ENCODE measurements at regions not wholly inside any gene's neighbourhood (a gene's known extent, or its start where the extent isn't known, plus 50 kb on each side); places are given as distances from the start of the nearest gene placed in this dataset.
"Not testable (repeated sequence)": the region's sequence is repeated elsewhere in the genome, so short reads cannot be mapped to it uniquely, and the experiment has no call there.

DNA sequence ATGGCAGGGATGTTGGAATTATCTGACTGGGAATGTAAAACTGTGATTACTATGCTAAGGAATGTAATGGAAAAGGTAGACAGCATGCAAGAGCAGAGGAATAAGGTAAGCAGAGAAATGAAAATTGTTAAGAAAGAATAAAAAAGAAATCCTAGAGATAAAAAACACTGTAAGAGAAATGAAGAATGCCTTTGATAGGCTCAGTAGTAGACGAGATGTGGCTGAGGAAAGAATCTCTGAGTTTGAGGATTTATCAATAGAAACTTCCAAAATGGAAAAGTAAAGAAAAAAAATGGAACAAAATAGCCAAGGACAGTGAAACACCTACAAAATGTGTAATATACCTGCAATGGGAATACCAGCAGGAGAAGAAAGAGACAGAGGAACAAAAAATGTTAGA lies 468.5 kb upstream of the PIK3R1 start:
- no peak overlapping the region for H3K27ac Mint-ChIP-seq
- no peak overlapping the region for H3K4me3 Mint-ChIP-seq
- TF ChIP-seq, protein P1, sequence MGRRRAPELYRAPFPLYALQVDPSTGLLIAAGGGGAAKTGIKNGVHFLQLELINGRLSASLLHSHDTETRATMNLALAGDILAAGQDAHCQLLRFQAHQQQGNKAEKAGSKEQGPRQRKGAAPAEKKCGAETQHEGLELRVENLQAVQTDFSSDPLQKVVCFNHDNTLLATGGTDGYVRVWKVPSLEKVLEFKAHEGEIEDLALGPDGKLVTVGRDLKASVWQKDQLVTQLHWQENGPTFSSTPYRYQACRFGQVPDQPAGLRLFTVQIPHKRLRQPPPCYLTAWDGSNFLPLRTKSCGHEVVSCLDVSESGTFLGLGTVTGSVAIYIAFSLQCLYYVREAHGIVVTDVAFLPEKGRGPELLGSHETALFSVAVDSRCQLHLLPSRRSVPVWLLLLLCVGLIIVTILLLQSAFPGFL (CRISPR knock-in tag; IDR thresholded peaks at IDR 0.05; ENCODE audit: borderline replicate concordance) = no peak
- TF ChIP-seq FOXK1 (CRISPR knock-in tag; IDR thresholded peaks at IDR 0.05) (no peak), NR3C1 (CRISPR knock-in tag; conservative IDR thresholded peaks at IDR 0.05; ENCODE audit: low read depth) (no peak), GABPB1 (CRISPR knock-in tag; IDR thresholded peaks at IDR 0.05) (no peak), EMX1 (CRISPR knock-in tag; IDR thresholded peaks at IDR 0.05) (no peak), NFATC4 (CRISPR knock-in tag; IDR thresholded peaks at IDR 0.05) (no peak), CREB1 (CRISPR knock-in tag; IDR thresholded peaks at IDR 0.05) (no peak), ZNF232 (CRISPR knock-in tag; IDR thresholded peaks at IDR 0.05) (no peak), SMAD3 (CRISPR knock-in tag; IDR thresholded peaks at IDR 0.05; ENCODE audit: borderline replicate concordance) (no peak), ZNF121 (CRISPR knock-in tag; IDR thresholded peaks at IDR 0.05) (no peak)
- TF ChIP-seq, protein P2, sequence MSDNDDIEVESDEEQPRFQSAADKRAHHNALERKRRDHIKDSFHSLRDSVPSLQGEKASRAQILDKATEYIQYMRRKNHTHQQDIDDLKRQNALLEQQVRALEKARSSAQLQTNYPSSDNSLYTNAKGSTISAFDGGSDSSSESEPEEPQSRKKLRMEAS (CRISPR knock-in tag; IDR thresholded peaks at IDR 0.05) = no peak
- TF ChIP-seq, protein P3, sequence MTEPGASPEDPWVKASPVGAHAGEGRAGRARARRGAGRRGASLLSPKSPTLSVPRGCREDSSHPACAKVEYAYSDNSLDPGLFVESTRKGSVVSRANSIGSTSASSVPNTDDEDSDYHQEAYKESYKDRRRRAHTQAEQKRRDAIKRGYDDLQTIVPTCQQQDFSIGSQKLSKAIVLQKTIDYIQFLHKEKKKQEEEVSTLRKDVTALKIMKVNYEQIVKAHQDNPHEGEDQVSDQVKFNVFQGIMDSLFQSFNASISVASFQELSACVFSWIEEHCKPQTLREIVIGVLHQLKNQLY (CRISPR knock-in tag; IDR thresholded peaks at IDR 0.05) = no peak
- TF ChIP-seq, protein P4, sequence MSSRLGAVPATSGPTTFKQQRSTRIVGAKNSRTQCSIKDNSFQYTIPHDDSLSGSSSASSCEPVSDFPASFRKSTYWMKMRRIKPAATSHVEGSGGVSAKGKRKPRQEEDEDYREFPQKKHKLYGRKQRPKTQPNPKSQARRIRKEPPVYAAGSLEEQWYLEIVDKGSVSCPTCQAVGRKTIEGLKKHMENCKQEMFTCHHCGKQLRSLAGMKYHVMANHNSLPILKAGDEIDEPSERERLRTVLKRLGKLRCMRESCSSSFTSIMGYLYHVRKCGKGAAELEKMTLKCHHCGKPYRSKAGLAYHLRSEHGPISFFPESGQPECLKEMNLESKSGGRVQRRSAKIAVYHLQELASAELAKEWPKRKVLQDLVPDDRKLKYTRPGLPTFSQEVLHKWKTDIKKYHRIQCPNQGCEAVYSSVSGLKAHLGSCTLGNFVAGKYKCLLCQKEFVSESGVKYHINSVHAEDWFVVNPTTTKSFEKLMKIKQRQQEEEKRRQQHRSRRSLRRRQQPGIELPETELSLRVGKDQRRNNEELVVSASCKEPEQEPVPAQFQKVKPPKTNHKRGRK (CRISPR knock-in tag; IDR thresholded peaks at IDR 0.05; ENCODE audit: borderline replicate concordance) = no peak
- TF ChIP-seq, protein P5, sequence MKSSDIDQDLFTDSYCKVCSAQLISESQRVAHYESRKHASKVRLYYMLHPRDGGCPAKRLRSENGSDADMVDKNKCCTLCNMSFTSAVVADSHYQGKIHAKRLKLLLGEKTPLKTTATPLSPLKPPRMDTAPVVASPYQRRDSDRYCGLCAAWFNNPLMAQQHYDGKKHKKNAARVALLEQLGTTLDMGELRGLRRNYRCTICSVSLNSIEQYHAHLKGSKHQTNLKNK (CRISPR knock-in tag; IDR thresholded peaks at IDR 0.05) = no peak
- TF ChIP-seq, protein P6, sequence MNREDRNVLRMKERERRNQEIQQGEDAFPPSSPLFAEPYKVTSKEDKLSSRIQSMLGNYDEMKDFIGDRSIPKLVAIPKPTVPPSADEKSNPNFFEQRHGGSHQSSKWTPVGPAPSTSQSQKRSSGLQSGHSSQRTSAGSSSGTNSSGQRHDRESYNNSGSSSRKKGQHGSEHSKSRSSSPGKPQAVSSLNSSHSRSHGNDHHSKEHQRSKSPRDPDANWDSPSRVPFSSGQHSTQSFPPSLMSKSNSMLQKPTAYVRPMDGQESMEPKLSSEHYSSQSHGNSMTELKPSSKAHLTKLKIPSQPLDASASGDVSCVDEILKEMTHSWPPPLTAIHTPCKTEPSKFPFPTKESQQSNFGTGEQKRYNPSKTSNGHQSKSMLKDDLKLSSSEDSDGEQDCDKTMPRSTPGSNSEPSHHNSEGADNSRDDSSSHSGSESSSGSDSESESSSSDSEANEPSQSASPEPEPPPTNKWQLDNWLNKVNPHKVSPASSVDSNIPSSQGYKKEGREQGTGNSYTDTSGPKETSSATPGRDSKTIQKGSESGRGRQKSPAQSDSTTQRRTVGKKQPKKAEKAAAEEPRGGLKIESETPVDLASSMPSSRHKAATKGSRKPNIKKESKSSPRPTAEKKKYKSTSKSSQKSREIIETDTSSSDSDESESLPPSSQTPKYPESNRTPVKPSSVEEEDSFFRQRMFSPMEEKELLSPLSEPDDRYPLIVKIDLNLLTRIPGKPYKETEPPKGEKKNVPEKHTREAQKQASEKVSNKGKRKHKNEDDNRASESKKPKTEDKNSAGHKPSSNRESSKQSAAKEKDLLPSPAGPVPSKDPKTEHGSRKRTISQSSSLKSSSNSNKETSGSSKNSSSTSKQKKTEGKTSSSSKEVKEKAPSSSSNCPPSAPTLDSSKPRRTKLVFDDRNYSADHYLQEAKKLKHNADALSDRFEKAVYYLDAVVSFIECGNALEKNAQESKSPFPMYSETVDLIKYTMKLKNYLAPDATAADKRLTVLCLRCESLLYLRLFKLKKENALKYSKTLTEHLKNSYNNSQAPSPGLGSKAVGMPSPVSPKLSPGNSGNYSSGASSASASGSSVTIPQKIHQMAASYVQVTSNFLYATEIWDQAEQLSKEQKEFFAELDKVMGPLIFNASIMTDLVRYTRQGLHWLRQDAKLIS (CRISPR knock-in tag; IDR thresholded peaks at IDR 0.05; ENCODE audit: borderline replicate concordance) = no peak
- TF ChIP-seq, protein P7, sequence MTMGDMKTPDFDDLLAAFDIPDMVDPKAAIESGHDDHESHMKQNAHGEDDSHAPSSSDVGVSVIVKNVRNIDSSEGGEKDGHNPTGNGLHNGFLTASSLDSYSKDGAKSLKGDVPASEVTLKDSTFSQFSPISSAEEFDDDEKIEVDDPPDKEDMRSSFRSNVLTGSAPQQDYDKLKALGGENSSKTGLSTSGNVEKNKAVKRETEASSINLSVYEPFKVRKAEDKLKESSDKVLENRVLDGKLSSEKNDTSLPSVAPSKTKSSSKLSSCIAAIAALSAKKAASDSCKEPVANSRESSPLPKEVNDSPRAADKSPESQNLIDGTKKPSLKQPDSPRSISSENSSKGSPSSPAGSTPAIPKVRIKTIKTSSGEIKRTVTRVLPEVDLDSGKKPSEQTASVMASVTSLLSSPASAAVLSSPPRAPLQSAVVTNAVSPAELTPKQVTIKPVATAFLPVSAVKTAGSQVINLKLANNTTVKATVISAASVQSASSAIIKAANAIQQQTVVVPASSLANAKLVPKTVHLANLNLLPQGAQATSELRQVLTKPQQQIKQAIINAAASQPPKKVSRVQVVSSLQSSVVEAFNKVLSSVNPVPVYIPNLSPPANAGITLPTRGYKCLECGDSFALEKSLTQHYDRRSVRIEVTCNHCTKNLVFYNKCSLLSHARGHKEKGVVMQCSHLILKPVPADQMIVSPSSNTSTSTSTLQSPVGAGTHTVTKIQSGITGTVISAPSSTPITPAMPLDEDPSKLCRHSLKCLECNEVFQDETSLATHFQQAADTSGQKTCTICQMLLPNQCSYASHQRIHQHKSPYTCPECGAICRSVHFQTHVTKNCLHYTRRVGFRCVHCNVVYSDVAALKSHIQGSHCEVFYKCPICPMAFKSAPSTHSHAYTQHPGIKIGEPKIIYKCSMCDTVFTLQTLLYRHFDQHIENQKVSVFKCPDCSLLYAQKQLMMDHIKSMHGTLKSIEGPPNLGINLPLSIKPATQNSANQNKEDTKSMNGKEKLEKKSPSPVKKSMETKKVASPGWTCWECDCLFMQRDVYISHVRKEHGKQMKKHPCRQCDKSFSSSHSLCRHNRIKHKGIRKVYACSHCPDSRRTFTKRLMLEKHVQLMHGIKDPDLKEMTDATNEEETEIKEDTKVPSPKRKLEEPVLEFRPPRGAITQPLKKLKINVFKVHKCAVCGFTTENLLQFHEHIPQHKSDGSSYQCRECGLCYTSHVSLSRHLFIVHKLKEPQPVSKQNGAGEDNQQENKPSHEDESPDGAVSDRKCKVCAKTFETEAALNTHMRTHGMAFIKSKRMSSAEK (CRISPR knock-in tag; IDR thresholded peaks at IDR 0.05; ENCODE audit: borderline replicate concordance) = no peak
- no peak for ATAC-seq
- no peak for DNase-seq (ENCODE audit: low spot score)
- peaks cover 26% of the 10 kb centered on the region for H3K9me3 Mint-ChIP-seq
- CTCF ChIA-PET = no interaction called here
- POLR2A ChIA-PET = no interaction called here
- H3K27me3 Mint-ChIP-seq (ENCODE audit: low read depth) = no peaks in the 10 kb centered on the region
- H3K4me1 Mint-ChIP-seq = peaks cover 13% of the 10 kb centered on the region
- peaks cover 21% of the 10 kb centered on the region for H3K36me3 Mint-ChIP-seq

DNA sequence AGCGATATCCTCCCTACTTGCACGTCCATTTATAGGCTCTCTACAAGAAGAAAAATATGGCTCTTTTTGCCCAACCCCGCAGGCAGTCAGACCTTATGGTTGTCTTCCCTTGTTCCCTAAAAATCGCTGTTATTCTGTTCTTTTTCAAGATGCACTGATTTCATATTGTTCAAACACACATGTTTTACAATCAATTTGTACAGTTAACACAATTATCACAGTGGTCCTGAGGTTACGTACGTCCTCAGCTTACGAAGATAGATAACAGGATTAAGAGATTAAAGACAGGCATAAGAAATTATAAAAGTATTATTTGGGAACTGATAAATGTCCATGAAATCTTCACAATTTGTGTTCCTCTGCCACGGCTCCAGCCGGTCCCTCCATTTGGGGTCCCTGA lies 468.9 kb upstream of the PIK3R1 start:
- H3K27me3 Mint-ChIP-seq (ENCODE audit: low read depth); DNase-seq (ENCODE audit: low spot score); CTCF ChIA-PET; ATAC-seq; POLR2A ChIA-PET; H3K4me1 Mint-ChIP-seq; H3K27ac Mint-ChIP-seq; H3K4me3 Mint-ChIP-seq: not testable (repeated sequence)
- Mint-ChIP-seq H3K36me3 (peaks cover 23% of the 10 kb centered on the region), H3K9me3 (peaks cover 26% of the 10 kb centered on the region)

Data from WTC11 (cell line).